GM12878 (cell line): ENCODE measurements at regions not wholly inside any gene's neighbourhood (a gene's known extent, or its start where the extent isn't known, plus 50 kb on each side); places are given as distances from the start of the nearest gene placed in this dataset.

Experiments used
- ATAC-seq: fragments of 200-7000 bp; cut with Tn5 transposase; 3 replicates; pipeline ENCODE4 v1.9.1; 2020; ENCODE audit warnings: mild to moderate bottlenecking, moderate library complexity
- BruUV-seq: library from RNA; stranded (reverse); fragments of 400-500 nt; replicated peaks from 2 replicates; lab custom pipeline; 2021; lab: Mats Ljungman, UMichigan
- CTCF ChIA-PET: fragments of 300-600 bp; sonication (Branson Sonifier 250); formaldehyde crosslinking; extraction: SDS; loops from one replicate; lab custom pipeline; 2021; ENCODE audit warnings: inconsistent platforms; lab: Yijun Ruan, JAX
- POLR2A ChIA-PET: fragments of 350-600 bp; formaldehyde crosslinking; extraction: SDS; loops from one replicate; lab custom pipeline; 2021; ENCODE audit warnings: inconsistent platforms; lab: Charles Lee
- RAD21 ChIA-PET: fragments of 300-600 bp; sonication (Branson Sonifier 250); formaldehyde crosslinking; loops from one replicate; lab custom pipeline; 2023; ENCODE audit warnings: antibody characterized with exemption; ENCODE audit not compliant: unreplicated experiment; lab: Charles Lee
- SMC1A ChIA-PET: fragments of 300-600 bp; sonication (Branson Sonifier 250); formaldehyde crosslinking; loops from one replicate; lab custom pipeline; 2023; ENCODE audit not compliant: unreplicated experiment, uncharacterized antibody; lab: Charles Lee
- DNase-seq: peaks from one replicate; pipeline ENCODE4 v3.0.0-alpha.2; 2011; ENCODE audit warnings: low read depth, low spot score
- FAIRE-seq: peaks from 3 replicates; lab custom pipeline; 2011; peaks lifted over from hg19 to GRCh38; lab: Jason Lieb, UNC
- H2AFZ ChIP-seq: 2 replicates; pipeline ENCODE4 v1.6.0; 2011; ENCODE audit warnings: low read depth, low read length, control low read depth; ENCODE audit not compliant: control insufficient read depth
- H3K27ac ChIP-seq: 2 replicates; pipeline ENCODE4 v1.5.1; 2011; ENCODE audit warnings: control low read depth; ENCODE audit not compliant: control insufficient read depth, insufficient read depth
- H3K27me3 ChIP-seq, 2 experiments: replicated peaks in 1 of 2; 2 replicates each; pipeline versions ENCODE4 v1.6.0 to v1.6.1; 2011; ENCODE audit warnings: low read length in 1 of 2; ENCODE audit not compliant: control insufficient read depth in 2 of 2, insufficient read depth in 2 of 2
- H3K36me3 ChIP-seq, 2 experiments: 2 replicates each; pipeline ENCODE4 v1.5.1; 2011; ENCODE audit warnings: low read length in 1 of 2; ENCODE audit not compliant: control insufficient read depth in 2 of 2, insufficient read depth in 2 of 2
- H3K4me1 ChIP-seq: 2 replicates; pipeline ENCODE4 v1.6.1; 2011; ENCODE audit warnings: mild to moderate bottlenecking, low read length, moderate library complexity, mixed read lengths; ENCODE audit not compliant: control insufficient read depth, insufficient read depth
- H3K4me2 ChIP-seq: 2 replicates; pipeline ENCODE4 v1.6.0; 2011; ENCODE audit warnings: control low read depth; ENCODE audit not compliant: control insufficient read depth, insufficient read depth
- H3K4me3 ChIP-seq: fragments of 200-600 bp; sonication (generic); 2 replicates; pipeline ENCODE4 v1.5.1; 2016
- H3K79me2 ChIP-seq: 2 replicates; pipeline ENCODE4 v1.6.0; 2011; ENCODE audit warnings: low read length; ENCODE audit not compliant: control insufficient read depth, insufficient read depth
- H3K9ac ChIP-seq: 2 replicates; pipeline ENCODE4 v1.8.0; 2011; ENCODE audit warnings: low read length, control low read depth, mixed read lengths; ENCODE audit not compliant: control insufficient read depth, insufficient read depth
- H3K9me3 ChIP-seq: replicated peaks from 3 replicates; pipeline ENCODE4 v1.5.1; 2011; ENCODE audit warnings: mild to moderate bottlenecking, low read length; ENCODE audit not compliant: control insufficient read depth, insufficient read depth
- H4K20me1 ChIP-seq: 2 replicates; pipeline ENCODE4 v1.6.0; 2011; ENCODE audit not compliant: control insufficient read depth, insufficient read depth
- IRF4 ChIP-seq: IDR thresholded peaks from 2 replicates; pipeline ENCODE4 v1.6.1; 2011; ENCODE audit warnings: low read depth, low read length
- NFIC ChIP-seq: IDR thresholded peaks from 2 replicates; pipeline ENCODE4 v1.6.1; 2012; ENCODE audit warnings: low read depth, mild to moderate bottlenecking, inconsistent platforms, low read length, moderate library complexity
- NFYA ChIP-seq: IDR thresholded peaks from 2 replicates; pipeline ENCODE4 v1.6.1; 2011; ENCODE audit warnings: low read depth, mild to moderate bottlenecking, low read length, improper control_type of control experiment, borderline replicate concordance
- NFYB ChIP-seq: IDR thresholded peaks from 2 replicates; pipeline ENCODE4 v1.6.1; 2011; ENCODE audit warnings: low read depth, mild to moderate bottlenecking, low read length, improper control_type of control experiment, moderate library complexity; ENCODE audit not compliant: insufficient read depth
- PAX5 ChIP-seq: IDR thresholded peaks from 2 replicates; pipeline ENCODE4 v1.6.1; 2011; ENCODE audit warnings: low read depth, low read length, borderline replicate concordance
- POLR2AphosphoS2 ChIP-seq: IDR thresholded peaks from 2 replicates; pipeline ENCODE4 v1.6.1; 2011; ENCODE audit warnings: low read depth, mild to moderate bottlenecking, low read length, improper control_type of control experiment, moderate library complexity
- RFX5 ChIP-seq: IDR thresholded peaks from 2 replicates; pipeline ENCODE4 v1.6.1; 2011; ENCODE audit warnings: low read depth, low read length, improper control_type of control experiment
- RUNX3 ChIP-seq: IDR thresholded peaks from 2 replicates; pipeline ENCODE4 v1.6.1; 2012; ENCODE audit warnings: low read length, inconsistent platforms
- SIN3A ChIP-seq: IDR thresholded peaks from 2 replicates; pipeline ENCODE4 v1.6.1; 2012; ENCODE audit warnings: low read depth, low read length, improper control_type of control experiment
- SIX5 ChIP-seq: IDR thresholded peaks from 2 replicates; pipeline ENCODE4 v1.6.1; 2011; ENCODE audit warnings: mild to moderate bottlenecking, low read depth, low read length, moderate library complexity; ENCODE audit not compliant: severe bottlenecking
- SRF ChIP-seq, 2 experiments: IDR thresholded peaks; 2 replicates each; pipeline ENCODE4 v1.6.1; 2011; ENCODE audit warnings: low read depth in 2 of 2, low read length in 2 of 2, mild to moderate bottlenecking in 1 of 2, moderate library complexity in 1 of 2
- SUPT20H ChIP-seq: IDR thresholded peaks from 2 replicates; pipeline ENCODE4 v1.6.1; 2011; ENCODE audit warnings: low read depth, mild to moderate bottlenecking, low read length, moderate library complexity, borderline replicate concordance; ENCODE audit not compliant: control insufficient read depth
- YBX1 ChIP-seq: fragments of 450-650 bp; IDR thresholded peaks from 2 replicates; pipeline ENCODE4 v1.6.1; 2016; ENCODE audit warnings: antibody characterized with exemption
- ZZZ3 ChIP-seq: IDR thresholded peaks from 2 replicates; pipeline ENCODE4 v1.6.1; 2011; ENCODE audit warnings: low read depth; ENCODE audit not compliant: control insufficient read depth, insufficient read length
- WGBS: methylation state at CpG from one replicate; pipeline ENCODE4 v1.1.6; 2016; ENCODE audit warnings: low lambda C conversion rate; ENCODE audit not compliant: insufficient replicate concordance, insufficient coverage; ENCODE audit errors: missing lambda C conversion rate; 5-methylcytosine and 5-hydroxymethylcytosine counted together
- in situ Hi-C: fragments of 300-500 bp; cut with MboI; formaldehyde crosslinking; loops from 9 replicates; pipeline ENCODE4 v1.14.3; 2018; ENCODE audit warnings: mixed read lengths
- intact Hi-C: fragments of 100-400 bp; cut with micrococcal nuclease; formaldehyde crosslinking; loops from one replicate; pipeline ENCODE4 v1.14.2; 2022; ENCODE audit not compliant: unreplicated experiment
- TF ChIP-seq, protein P1 (sequence below): fragments of 450-650 bp; IDR thresholded peaks from 2 replicates; pipeline ENCODE4 v1.6.1; 2017; ENCODE audit warnings: mild to moderate bottlenecking, moderate library complexity

DNA sequence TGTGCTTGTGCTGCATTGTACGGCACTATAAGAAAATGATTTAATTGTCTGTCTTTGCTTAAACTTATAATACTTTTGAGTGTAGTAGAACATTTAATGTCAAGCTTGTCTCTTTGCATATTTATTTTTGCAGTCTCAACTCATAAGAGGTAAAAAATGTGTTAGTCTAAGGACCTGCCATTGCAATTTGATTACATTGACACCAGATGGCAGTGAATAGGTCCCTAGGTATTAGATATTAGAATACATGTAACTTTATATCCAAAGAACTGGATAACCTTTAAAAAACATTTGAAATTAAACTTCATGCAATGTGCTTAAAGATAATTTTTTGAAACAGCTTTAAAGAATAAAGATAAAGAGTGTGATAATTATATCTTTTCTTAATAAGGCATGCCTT is 1421.3 kb downstream of the OLFM4 start:
- SMC1A ChIA-PET: no interaction called here

More for the DNA sequence above, 1421.3 kb downstream of the OLFM4 start:
- Histone ChIP-seq H2AFZ (no peak overlapping the region), H4K20me1 (no peaks in the 10 kb centered on the region), H3K36me3 (no peaks in the 10 kb centered on the region), H3K9ac (no peak overlapping the region), H3K4me1 (no peaks in the 10 kb centered on the region), H3K27ac (no peak overlapping the region), H3K4me2 (no peak overlapping the region), H3K4me3 (no peak overlapping the region), H3K79me2 (no peaks in the 10 kb centered on the region), H3K27me3 (no peaks in the 10 kb centered on the region), H3K9me3 (no peaks in the 10 kb centered on the region)
- BruUV-seq: no TSS peak
- DNase-seq (no peak), FAIRE-seq (no peak), ATAC-seq (no peak)
- CTCF ChIA-PET: no interaction called here
- no peak for TF ChIP-seq ZZZ3
- no peak for TF ChIP-seq NFIC
- TF ChIP-seq SRF (IDR thresholded peaks at IDR 0.05; ENCODE audit: low read depth in 2 of 2, low read length in 2 of 2): no peak
- TF ChIP-seq SIN3A: no peak
- no peak for TF ChIP-seq POLR2AphosphoS2
- TF ChIP-seq SIX5: no peak
- no peak for TF ChIP-seq RUNX3
- no peak for TF ChIP-seq SUPT20H
- TF ChIP-seq IRF4: no peak
- no peak for TF ChIP-seq RFX5
- no peak for TF ChIP-seq YBX1
- no peak for TF ChIP-seq NFYB
- TF ChIP-seq PAX5: no peak
- TF ChIP-seq NFYA: no peak
- TF ChIP-seq, protein P1, sequence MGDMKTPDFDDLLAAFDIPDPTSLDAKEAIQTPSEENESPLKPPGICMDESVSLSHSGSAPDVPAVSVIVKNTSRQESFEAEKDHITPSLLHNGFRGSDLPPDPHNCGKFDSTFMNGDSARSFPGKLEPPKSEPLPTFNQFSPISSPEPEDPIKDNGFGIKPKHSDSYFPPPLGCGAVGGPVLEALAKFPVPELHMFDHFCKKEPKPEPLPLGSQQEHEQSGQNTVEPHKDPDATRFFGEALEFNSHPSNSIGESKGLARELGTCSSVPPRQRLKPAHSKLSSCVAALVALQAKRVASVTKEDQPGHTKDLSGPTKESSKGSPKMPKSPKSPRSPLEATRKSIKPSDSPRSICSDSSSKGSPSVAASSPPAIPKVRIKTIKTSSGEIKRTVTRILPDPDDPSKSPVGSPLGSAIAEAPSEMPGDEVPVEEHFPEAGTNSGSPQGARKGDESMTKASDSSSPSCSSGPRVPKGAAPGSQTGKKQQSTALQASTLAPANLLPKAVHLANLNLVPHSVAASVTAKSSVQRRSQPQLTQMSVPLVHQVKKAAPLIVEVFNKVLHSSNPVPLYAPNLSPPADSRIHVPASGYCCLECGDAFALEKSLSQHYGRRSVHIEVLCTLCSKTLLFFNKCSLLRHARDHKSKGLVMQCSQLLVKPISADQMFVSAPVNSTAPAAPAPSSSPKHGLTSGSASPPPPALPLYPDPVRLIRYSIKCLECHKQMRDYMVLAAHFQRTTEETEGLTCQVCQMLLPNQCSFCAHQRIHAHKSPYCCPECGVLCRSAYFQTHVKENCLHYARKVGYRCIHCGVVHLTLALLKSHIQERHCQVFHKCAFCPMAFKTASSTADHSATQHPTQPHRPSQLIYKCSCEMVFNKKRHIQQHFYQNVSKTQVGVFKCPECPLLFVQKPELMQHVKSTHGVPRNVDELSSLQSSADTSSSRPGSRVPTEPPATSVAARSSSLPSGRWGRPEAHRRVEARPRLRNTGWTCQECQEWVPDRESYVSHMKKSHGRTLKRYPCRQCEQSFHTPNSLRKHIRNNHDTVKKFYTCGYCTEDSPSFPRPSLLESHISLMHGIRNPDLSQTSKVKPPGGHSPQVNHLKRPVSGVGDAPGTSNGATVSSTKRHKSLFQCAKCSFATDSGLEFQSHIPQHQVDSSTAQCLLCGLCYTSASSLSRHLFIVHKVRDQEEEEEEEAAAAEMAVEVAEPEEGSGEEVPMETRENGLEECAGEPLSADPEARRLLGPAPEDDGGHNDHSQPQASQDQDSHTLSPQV: no peak
- RAD21 ChIA-PET: no interaction called here
- WGBS: 87% methylated on average over 1 of the region's 1 CpG
- intact Hi-C loops (no loop called here), in situ Hi-C loops (no loop called here)
- POLR2A ChIA-PET: no interaction called here
